Keratinocyte (primary cell): ENCODE measurements at regions not wholly inside any gene's neighbourhood (a gene's known extent, or its start where the extent isn't known, plus 50 kb on each side); places are given as distances from the start of the nearest gene placed in this dataset.

ENCODE experiments used
- DNase-seq: peaks from one replicate; pipeline ENCODE4 v3.0.0-alpha.2; 2011; ENCODE audit warnings: low read depth, missing footprints, low spot score
- FAIRE-seq: peaks from 2 replicates; lab custom pipeline; 2011; peaks lifted over from hg19 to GRCh38; lab: Jason Lieb, UNC
- H2AFZ ChIP-seq: 2 replicates; pipeline ENCODE4 v1.6.0; 2012; ENCODE audit warnings: low read length, control low read depth, inconsistent platforms; ENCODE audit not compliant: control insufficient read depth
- H3K27ac ChIP-seq: 2 replicates; pipeline ENCODE4 v1.5.1; 2011; ENCODE audit warnings: low read length; ENCODE audit not compliant: control insufficient read depth, insufficient read depth
- H3K27me3 ChIP-seq: 3 replicates; pipeline ENCODE4 v1.6.0; 2011; ENCODE audit warnings: low read length; ENCODE audit not compliant: control insufficient read depth, insufficient read depth; ENCODE audit errors: extremely low read depth
- H3K36me3 ChIP-seq, 2 experiments: 2 replicates in 1 of 2; 3 replicates in 1 of 2; pipeline ENCODE4 v1.5.1; 2011; ENCODE audit warnings: low read length in 2 of 2, mild to moderate bottlenecking in 1 of 2; ENCODE audit not compliant: control insufficient read depth in 2 of 2, insufficient read depth in 2 of 2; ENCODE audit errors: extremely low read depth in 1 of 2
- H3K4me1 ChIP-seq: 3 replicates; pipeline ENCODE4 v1.5.1; 2011; ENCODE audit warnings: low read length; ENCODE audit not compliant: control insufficient read depth, insufficient read depth; ENCODE audit errors: extremely low read depth
- H3K4me2 ChIP-seq: 3 replicates; pipeline ENCODE4 v1.6.0; 2011; ENCODE audit warnings: low read depth, low read length; ENCODE audit not compliant: control insufficient read depth, insufficient read depth; ENCODE audit errors: extremely low read depth
- H3K4me3 ChIP-seq, 3 experiments: fragments of 200-600 bp in 1 of 3; sonication (generic) in 1 of 3; 2 replicates in 2 of 3; 3 replicates in 1 of 3; pipeline ENCODE4 v1.5.1; 2011 to 2016; ENCODE audit warnings: low read length in 3 of 3, mild to moderate bottlenecking in 3 of 3, control low read depth in 2 of 3, inconsistent platforms in 1 of 3, low read depth in 1 of 3, mixed read lengths in 1 of 3, mixed run types in 1 of 3, moderate library complexity in 1 of 3; ENCODE audit not compliant: control insufficient read depth in 2 of 3, insufficient read depth in 2 of 3; ENCODE audit errors: extremely low read depth in 1 of 3
- H3K79me2 ChIP-seq: 2 replicates; pipeline ENCODE4 v1.6.0; 2012; ENCODE audit warnings: low read length; ENCODE audit not compliant: control insufficient read depth, insufficient read depth
- H3K9ac ChIP-seq: 3 replicates; pipeline ENCODE4 v1.6.0; 2011; ENCODE audit warnings: low read length; ENCODE audit not compliant: control insufficient read depth, insufficient read depth; ENCODE audit errors: extremely low read depth
- H3K9me1 ChIP-seq: 3 replicates; pipeline ENCODE4 v1.6.0; 2011; ENCODE audit warnings: low read length; ENCODE audit not compliant: control insufficient read depth, insufficient read depth; ENCODE audit errors: extremely low read depth
- H3K9me3 ChIP-seq: 2 replicates; pipeline ENCODE4 v1.5.1; 2012; ENCODE audit warnings: low read depth, low read length; ENCODE audit not compliant: control insufficient read depth
- H4K20me1 ChIP-seq: 3 replicates; pipeline ENCODE4 v1.6.0; 2011; ENCODE audit warnings: low read length; ENCODE audit not compliant: control insufficient read depth, insufficient read depth; ENCODE audit errors: extremely low read depth
- EZH2 ChIP-seq: IDR thresholded peaks from one replicate; pipeline ENCODE4 v1.6.1; 2012; ENCODE audit warnings: inconsistent platforms, mild to moderate bottlenecking, low read length, moderate library complexity
- dilution Hi-C: fragments of 300-500 bp; cut with MboI; formaldehyde crosslinking; loops from one replicate; pipeline ENCODE4 v1.7.0; 2020; ENCODE audit warnings: low sequenced_read_pairs; ENCODE audit not compliant: extremely low pct_ligation_motif_present
- TF ChIP-seq, protein P1 (sequence below), 3 experiments: IDR thresholded peaks in 1 of 3; conservative IDR thresholded peaks in 1 of 3; optimal IDR thresholded peaks in 1 of 3; 2 replicates in 2 of 3; 3 replicates in 1 of 3; pipeline versions ENCODE3 to v1.5.1; 2011; ENCODE audit warnings: low read length in 3 of 3, mild to moderate bottlenecking in 3 of 3, moderate library complexity in 2 of 3, control low read depth in 1 of 3, inconsistent platforms in 1 of 3; ENCODE audit not compliant: insufficient read depth in 2 of 3; ENCODE audit errors: extremely low read depth in 1 of 3

DNA sequence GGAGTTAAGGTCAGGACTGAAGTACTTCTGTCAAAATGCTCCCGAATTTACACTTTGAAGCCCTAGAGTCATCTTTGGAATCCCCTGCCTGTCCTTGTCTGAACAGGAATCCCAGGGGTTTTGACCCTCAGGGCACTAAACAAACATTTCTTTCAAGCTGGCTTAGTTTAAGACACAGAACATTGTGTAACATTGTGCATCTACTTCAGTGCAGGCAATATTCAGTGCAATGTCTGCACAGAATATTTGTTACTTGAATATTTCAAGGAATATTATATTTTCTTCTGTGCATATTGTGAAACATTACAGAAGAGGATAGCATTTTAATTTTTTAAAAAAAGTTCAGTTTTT is 763.4 kb downstream of the PCDH18 start:
- DNase-seq (no peak), FAIRE-seq (no peak)
- Histone ChIP-seq H3K4me1 (no peaks in the 10 kb centered on the region), H3K9ac (no peak overlapping the region), H2AFZ (no peak overlapping the region), H3K27me3 (no peaks in the 10 kb centered on the region), H3K9me3 (no peaks in the 10 kb centered on the region), H3K36me3 (no peaks in the 10 kb centered on the region), H3K9me1 (no peaks in the 10 kb centered on the region), H3K27ac (no peak overlapping the region), H4K20me1 (no peaks in the 10 kb centered on the region), H3K4me3 (no peak overlapping the region), H3K79me2 (no peaks in the 10 kb centered on the region), H3K4me2 (no peak overlapping the region)
- dilution Hi-C loops = no loop called here
- no peak for TF ChIP-seq EZH2

DNA sequence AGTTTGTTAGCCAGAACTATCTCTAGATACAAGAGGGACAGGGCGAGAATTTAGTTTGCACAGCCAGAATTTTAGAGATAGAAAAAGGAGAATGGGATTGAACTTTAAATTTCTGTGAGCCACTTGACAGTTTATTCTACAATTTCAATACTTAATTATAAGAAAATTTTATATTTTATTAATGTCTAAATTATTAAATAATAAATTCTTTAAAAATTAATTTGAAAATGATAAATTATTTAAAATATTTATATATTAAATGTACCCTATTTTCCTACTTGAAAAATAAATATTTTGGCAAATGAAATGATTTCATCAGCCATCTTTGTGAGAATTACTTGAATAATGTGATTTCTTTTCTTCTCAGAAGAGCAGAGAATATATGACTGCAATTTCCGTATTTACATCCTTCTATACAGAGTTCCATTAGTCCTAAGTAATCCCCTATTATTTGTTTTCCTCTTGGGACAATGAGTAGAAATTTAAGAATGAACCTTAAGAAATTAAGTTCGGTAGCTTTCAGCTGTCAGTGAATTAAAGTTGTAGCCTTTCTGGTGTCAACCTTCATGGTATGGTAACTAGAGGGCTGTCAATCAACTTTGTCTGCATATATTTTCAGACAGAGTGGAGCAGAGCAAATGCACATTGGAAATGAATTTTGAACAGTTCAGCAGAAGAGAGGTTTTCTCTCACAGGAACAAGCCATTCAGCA is 763.9 kb downstream of the PCDH18 start:
- Histone ChIP-seq H3K4me1 (no peaks in the 10 kb centered on the region), H4K20me1 (no peaks in the 10 kb centered on the region), H3K9me3 (no peaks in the 10 kb centered on the region), H3K4me2 (no peak overlapping the region), H3K9me1 (no peaks in the 10 kb centered on the region), H3K79me2 (no peaks in the 10 kb centered on the region), H2AFZ (no peak overlapping the region), H3K9ac (no peak overlapping the region), H3K36me3 (no peaks in the 10 kb centered on the region), H3K27ac (no peak overlapping the region), H3K4me3 (no peak overlapping the region), H3K27me3 (no peaks in the 10 kb centered on the region)
- dilution Hi-C loops = no loop called here
- FAIRE-seq = no peak
- TF ChIP-seq, protein P1, sequence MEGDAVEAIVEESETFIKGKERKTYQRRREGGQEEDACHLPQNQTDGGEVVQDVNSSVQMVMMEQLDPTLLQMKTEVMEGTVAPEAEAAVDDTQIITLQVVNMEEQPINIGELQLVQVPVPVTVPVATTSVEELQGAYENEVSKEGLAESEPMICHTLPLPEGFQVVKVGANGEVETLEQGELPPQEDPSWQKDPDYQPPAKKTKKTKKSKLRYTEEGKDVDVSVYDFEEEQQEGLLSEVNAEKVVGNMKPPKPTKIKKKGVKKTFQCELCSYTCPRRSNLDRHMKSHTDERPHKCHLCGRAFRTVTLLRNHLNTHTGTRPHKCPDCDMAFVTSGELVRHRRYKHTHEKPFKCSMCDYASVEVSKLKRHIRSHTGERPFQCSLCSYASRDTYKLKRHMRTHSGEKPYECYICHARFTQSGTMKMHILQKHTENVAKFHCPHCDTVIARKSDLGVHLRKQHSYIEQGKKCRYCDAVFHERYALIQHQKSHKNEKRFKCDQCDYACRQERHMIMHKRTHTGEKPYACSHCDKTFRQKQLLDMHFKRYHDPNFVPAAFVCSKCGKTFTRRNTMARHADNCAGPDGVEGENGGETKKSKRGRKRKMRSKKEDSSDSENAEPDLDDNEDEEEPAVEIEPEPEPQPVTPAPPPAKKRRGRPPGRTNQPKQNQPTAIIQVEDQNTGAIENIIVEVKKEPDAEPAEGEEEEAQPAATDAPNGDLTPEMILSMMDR (optimal IDR thresholded peaks at IDR 0.05 in 1 of 3, IDR thresholded peaks at IDR 0.05 in 1 of 3, conservative IDR thresholded peaks at IDR 0.05 in 1 of 3; ENCODE audit: extremely low read depth in 1 of 3, insufficient read depth in 2 of 3, low read length in 3 of 3) = no peak
- TF ChIP-seq EZH2 = no peak
- DNase-seq = no peak

DNA sequence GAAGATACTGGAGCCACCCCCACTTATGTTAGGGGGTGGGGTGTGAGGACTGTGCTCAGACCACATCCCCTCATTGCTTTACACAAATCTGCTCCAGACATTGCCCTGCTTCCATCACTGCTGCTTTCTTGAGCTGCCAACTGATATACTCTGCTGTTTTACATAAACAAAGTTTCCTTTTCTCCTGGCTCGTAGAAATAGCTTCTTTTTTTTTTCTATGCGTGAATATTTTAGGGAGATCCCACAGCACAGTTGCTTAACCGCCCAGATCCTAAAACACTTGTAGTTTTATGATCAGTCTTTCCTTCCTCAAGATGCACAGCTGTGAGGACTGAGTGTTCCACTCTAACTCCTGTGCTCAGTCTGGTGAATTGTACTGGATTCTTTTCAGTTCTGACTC is 768.4 kb downstream of the PCDH18 start:
- H3K9me1 ChIP-seq = no peaks in the 10 kb centered on the region
- H3K9ac ChIP-seq = no peak overlapping the region
- no peak overlapping the region for H3K4me3 ChIP-seq
- H3K4me2 ChIP-seq = no peak overlapping the region
- TF ChIP-seq, protein P1 (optimal IDR thresholded peaks at IDR 0.05 in 1 of 3, IDR thresholded peaks at IDR 0.05 in 1 of 3, conservative IDR thresholded peaks at IDR 0.05 in 1 of 3; ENCODE audit: extremely low read depth in 1 of 3, insufficient read depth in 2 of 3, low read length in 3 of 3) = no peak
- TF ChIP-seq EZH2 = no peak
- FAIRE-seq (no peak), DNase-seq (no peak)
- H3K27ac ChIP-seq = no peak overlapping the region
- H3K27me3 ChIP-seq = no peaks in the 10 kb centered on the region
- no peaks in the 10 kb centered on the region for H3K9me3 ChIP-seq
- H3K4me1 ChIP-seq = no peaks in the 10 kb centered on the region
- H2AFZ ChIP-seq = no peak overlapping the region
- dilution Hi-C loops = no loop called here
- H3K79me2 ChIP-seq = no peaks in the 10 kb centered on the region
- no peaks in the 10 kb centered on the region for H3K36me3 ChIP-seq
- H4K20me1 ChIP-seq = no peaks in the 10 kb centered on the region
